HepG2 (cell line): ENCODE measurements at regions not wholly inside any gene's neighbourhood (a gene's known extent, or its start where the extent isn't known, plus 50 kb on each side); places are given as distances from the start of the nearest gene placed in this dataset.

ENCODE experiments used
- CBX2 ChIP-seq, 2 experiments: fragments of 200-600 bp in 1 of 2; sonication (generic); formaldehyde crosslinking in 1 of 2; IDR thresholded peaks; 2 replicates each; pipeline versions ENCODE4 v1.7.0 to v1.8.1; 2018 to 2022; ENCODE audit warnings: low read depth in 2 of 2, low read length in 1 of 2, mild to moderate bottlenecking in 1 of 2, missing genetic modification reagents in 1 of 2
- CCDC6 ChIP-seq: sonication (generic); formaldehyde crosslinking; IDR thresholded peaks from 2 replicates; pipeline ENCODE4 v1.8.1; 2022; ENCODE audit warnings: mild to moderate bottlenecking, missing genetic modification reagents, moderate library complexity
- CREM ChIP-seq, 2 experiments: sonication (generic) in 1 of 2; formaldehyde crosslinking in 1 of 2; IDR thresholded peaks; 2 replicates each; pipeline versions ENCODE4 v1.4.0 to v1.6.1; 2016 to 2020; ENCODE audit warnings: antibody characterized with exemption in 1 of 2, mild to moderate bottlenecking in 1 of 2, missing genetic modification reagents in 1 of 2
- ELF4 ChIP-seq: sonication (generic); formaldehyde crosslinking; IDR thresholded peaks from 2 replicates; pipeline ENCODE4 v1.5.0; 2020; ENCODE audit warnings: missing genetic modification reagents, mild to moderate bottlenecking, moderate library complexity, borderline replicate concordance
- FOXA1 ChIP-seq, 2 experiments: fragments of 450-650 bp in 1 of 2; sonication (generic) in 1 of 2; formaldehyde crosslinking in 1 of 2; IDR thresholded peaks; 2 replicates each; pipeline versions ENCODE4 v1.4.0 to v1.6.1; 2016 to 2020; ENCODE audit warnings: missing genetic modification reagents in 1 of 2
- GTF2F1 ChIP-seq: fragments of 150-350 bp; IDR thresholded peaks from 2 replicates; pipeline ENCODE4 v1.6.1; 2014; ENCODE audit warnings: low read length
- JUN ChIP-seq: sonication (generic); formaldehyde crosslinking; IDR thresholded peaks from 2 replicates; pipeline ENCODE4 v1.4.0; 2020; ENCODE audit warnings: mild to moderate bottlenecking, missing genetic modification reagents
- NKX3-1 ChIP-seq: sonication (generic); formaldehyde crosslinking; IDR thresholded peaks from 2 replicates; pipeline ENCODE4 v1.5.0; 2020; ENCODE audit warnings: missing genetic modification reagents
- SRY ChIP-seq: sonication (generic); formaldehyde crosslinking; IDR thresholded peaks from 2 replicates; pipeline ENCODE4 v1.8.0; 2022; ENCODE audit warnings: mild to moderate bottlenecking, missing genetic modification reagents
- ZC3H13 ChIP-seq: sonication (generic); formaldehyde crosslinking; IDR thresholded peaks from 2 replicates; pipeline ENCODE4 v1.8.1; 2023; ENCODE audit warnings: mild to moderate bottlenecking, missing genetic modification reagents, moderate library complexity
- ZFAT ChIP-seq: sonication (generic); formaldehyde crosslinking; conservative IDR thresholded peaks from 2 replicates; pipeline ENCODE4 v1.8.1; 2023; ENCODE audit warnings: missing genetic modification reagents, inconsistent platforms
- ZIK1 ChIP-seq: sonication (generic); formaldehyde crosslinking; IDR thresholded peaks from 2 replicates; pipeline ENCODE4 v1.5.0; 2020; ENCODE audit warnings: mild to moderate bottlenecking, low read depth, missing genetic modification reagents, borderline replicate concordance
- ZNF20 ChIP-seq: sonication (generic); formaldehyde crosslinking; IDR thresholded peaks from 2 replicates; pipeline ENCODE4 v1.4.0; 2020; ENCODE audit warnings: mild to moderate bottlenecking, moderate library complexity, missing genetic modification reagents
- ZNF30 ChIP-seq: sonication (generic); formaldehyde crosslinking; IDR thresholded peaks from 2 replicates; pipeline ENCODE4 v1.5.0; 2020; ENCODE audit warnings: mild to moderate bottlenecking, missing genetic modification reagents
- ZNF841 ChIP-seq: sonication (generic); formaldehyde crosslinking; IDR thresholded peaks from 2 replicates; pipeline ENCODE4 v1.8.1; 2023; ENCODE audit warnings: missing genetic modification reagents, borderline replicate concordance
- ZNF891 ChIP-seq: sonication (generic); formaldehyde crosslinking; IDR thresholded peaks from 2 replicates; pipeline ENCODE4 v1.5.0; 2020; ENCODE audit warnings: mild to moderate bottlenecking, missing genetic modification reagents
- ZSCAN21 ChIP-seq: sonication (generic); formaldehyde crosslinking; IDR thresholded peaks from 2 replicates; pipeline ENCODE4 v1.8.0; 2022; ENCODE audit warnings: mild to moderate bottlenecking, missing genetic modification reagents, moderate library complexity, borderline replicate concordance
- TF ChIP-seq, protein P1 (sequence below), 2 experiments: fragments of 450-650 bp in 1 of 2; sonication (generic) in 1 of 2; formaldehyde crosslinking; IDR thresholded peaks; 2 replicates each; pipeline versions ENCODE4 v1.5.0 to v1.8.0; 2020 to 2022; ENCODE audit warnings: mild to moderate bottlenecking in 1 of 2, missing genetic modification reagents in 1 of 2
- TF ChIP-seq, protein P2 (sequence below): sonication (generic); formaldehyde crosslinking; IDR thresholded peaks from 2 replicates; pipeline ENCODE4 v1.4.0; 2020; ENCODE audit warnings: missing genetic modification reagents, low read depth, mild to moderate bottlenecking, borderline replicate concordance
- TF ChIP-seq, protein P3 (sequence below): sonication (generic); formaldehyde crosslinking; IDR thresholded peaks from 2 replicates; pipeline ENCODE4 v1.5.1; 2020; ENCODE audit warnings: missing genetic modification reagents, mild to moderate bottlenecking, borderline replicate concordance
- TF ChIP-seq, protein P4 (sequence below): sonication (generic); formaldehyde crosslinking; IDR thresholded peaks from 2 replicates; pipeline ENCODE4 v1.4.0; 2020; ENCODE audit warnings: missing genetic modification reagents
- TF ChIP-seq, protein P5 (sequence below): sonication (generic); formaldehyde crosslinking; IDR thresholded peaks from 2 replicates; pipeline ENCODE4 v1.8.0; 2022; ENCODE audit warnings: missing genetic modification reagents, mild to moderate bottlenecking, moderate library complexity, borderline replicate concordance
- TF ChIP-seq, protein P6 (sequence below): sonication (generic); formaldehyde crosslinking; conservative IDR thresholded peaks from 2 replicates; pipeline ENCODE4 v1.4.0; 2020; ENCODE audit warnings: missing genetic modification reagents

DNA sequence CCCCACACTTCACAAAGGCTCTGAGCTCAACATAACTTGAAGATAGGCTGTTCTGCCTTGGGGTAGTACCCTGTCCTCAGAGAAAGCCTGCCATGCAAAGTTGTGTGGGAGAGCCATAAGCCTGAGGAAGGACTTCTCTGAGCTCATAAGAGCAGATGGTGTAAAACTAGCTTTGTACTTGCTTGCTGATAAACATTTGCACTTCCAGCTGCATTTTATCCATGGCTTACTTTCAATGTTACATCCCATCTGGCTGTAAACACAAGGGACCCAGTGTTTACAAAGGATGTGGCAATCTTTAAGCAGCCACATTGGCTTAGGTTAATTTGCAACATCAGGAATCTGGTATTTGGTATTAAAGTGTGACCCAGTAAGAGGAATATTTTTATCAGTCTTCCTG lies 258.1 kb downstream of the IPO8 start (continued):
- TF ChIP-seq, protein P1, sequence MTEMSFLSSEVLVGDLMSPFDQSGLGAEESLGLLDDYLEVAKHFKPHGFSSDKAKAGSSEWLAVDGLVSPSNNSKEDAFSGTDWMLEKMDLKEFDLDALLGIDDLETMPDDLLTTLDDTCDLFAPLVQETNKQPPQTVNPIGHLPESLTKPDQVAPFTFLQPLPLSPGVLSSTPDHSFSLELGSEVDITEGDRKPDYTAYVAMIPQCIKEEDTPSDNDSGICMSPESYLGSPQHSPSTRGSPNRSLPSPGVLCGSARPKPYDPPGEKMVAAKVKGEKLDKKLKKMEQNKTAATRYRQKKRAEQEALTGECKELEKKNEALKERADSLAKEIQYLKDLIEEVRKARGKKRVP (CRISPR knock-in tag; IDR thresholded peaks at IDR 0.05) = no peak
- no peak for TF ChIP-seq ZNF20 (CRISPR knock-in tag)
- TF ChIP-seq, protein P2, sequence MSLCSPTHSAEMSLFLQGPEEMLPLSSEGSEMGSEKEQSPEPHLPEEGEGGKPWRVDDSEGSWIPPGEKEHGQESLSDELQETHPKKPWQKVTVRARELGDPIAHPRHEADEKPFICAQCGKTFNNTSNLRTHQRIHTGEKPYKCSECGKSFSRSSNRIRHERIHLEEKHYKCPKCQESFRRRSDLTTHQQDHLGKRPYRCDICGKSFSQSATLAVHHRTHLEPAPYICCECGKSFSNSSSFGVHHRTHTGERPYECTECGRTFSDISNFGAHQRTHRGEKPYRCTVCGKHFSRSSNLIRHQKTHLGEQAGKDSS (CRISPR knock-in tag) = no peak
- no peak for TF ChIP-seq CREM (IDR thresholded peaks at IDR 0.05)
- TF ChIP-seq CREM (CRISPR knock-in tag; IDR thresholded peaks at IDR 0.05) = no peak
- TF ChIP-seq, protein P3, sequence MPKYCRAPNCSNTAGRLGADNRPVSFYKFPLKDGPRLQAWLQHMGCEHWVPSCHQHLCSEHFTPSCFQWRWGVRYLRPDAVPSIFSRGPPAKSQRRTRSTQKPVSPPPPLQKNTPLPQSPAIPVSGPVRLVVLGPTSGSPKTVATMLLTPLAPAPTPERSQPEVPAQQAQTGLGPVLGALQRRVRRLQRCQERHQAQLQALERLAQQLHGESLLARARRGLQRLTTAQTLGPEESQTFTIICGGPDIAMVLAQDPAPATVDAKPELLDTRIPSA = no peak
- TF ChIP-seq ZFAT (CRISPR knock-in tag) = no peak
- no peak for TF ChIP-seq FOXA1 (IDR thresholded peaks at IDR 0.05)
- TF ChIP-seq FOXA1 (CRISPR knock-in tag; IDR thresholded peaks at IDR 0.05) = peak; percentile 82
- TF ChIP-seq CCDC6 (CRISPR knock-in tag) = no peak
- no peak for TF ChIP-seq ZC3H13
- no peak for TF ChIP-seq JUN (CRISPR knock-in tag)
- no peak for TF ChIP-seq ZNF841 (CRISPR knock-in tag)
- TF ChIP-seq CBX2 (IDR thresholded peaks at IDR 0.05; ENCODE audit: low read depth, low read length) = no peak
- no peak for TF ChIP-seq CBX2 (CRISPR knock-in tag; IDR thresholded peaks at IDR 0.05; ENCODE audit: low read depth)
- no peak for TF ChIP-seq SRY
- TF ChIP-seq ELF4 (CRISPR knock-in tag) = no peak
- TF ChIP-seq, protein P4, sequence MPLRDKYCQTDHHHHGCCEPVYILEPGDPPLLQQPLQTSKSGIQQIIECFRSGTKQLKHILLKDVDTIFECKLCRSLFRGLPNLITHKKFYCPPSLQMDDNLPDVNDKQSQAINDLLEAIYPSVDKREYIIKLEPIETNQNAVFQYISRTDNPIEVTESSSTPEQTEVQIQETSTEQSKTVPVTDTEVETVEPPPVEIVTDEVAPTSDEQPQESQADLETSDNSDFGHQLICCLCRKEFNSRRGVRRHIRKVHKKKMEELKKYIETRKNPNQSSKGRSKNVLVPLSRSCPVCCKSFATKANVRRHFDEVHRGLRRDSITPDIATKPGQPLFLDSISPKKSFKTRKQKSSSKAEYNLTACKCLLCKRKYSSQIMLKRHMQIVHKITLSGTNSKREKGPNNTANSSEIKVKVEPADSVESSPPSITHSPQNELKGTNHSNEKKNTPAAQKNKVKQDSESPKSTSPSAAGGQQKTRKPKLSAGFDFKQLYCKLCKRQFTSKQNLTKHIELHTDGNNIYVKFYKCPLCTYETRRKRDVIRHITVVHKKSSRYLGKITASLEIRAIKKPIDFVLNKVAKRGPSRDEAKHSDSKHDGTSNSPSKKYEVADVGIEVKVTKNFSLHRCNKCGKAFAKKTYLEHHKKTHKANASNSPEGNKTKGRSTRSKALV (CRISPR knock-in tag) = no peak
- TF ChIP-seq ZIK1 (CRISPR knock-in tag) = no peak
- TF ChIP-seq ZNF891 (CRISPR knock-in tag) = no peak
- no peak for TF ChIP-seq ZNF30 (CRISPR knock-in tag)
- TF ChIP-seq ZSCAN21 (CRISPR knock-in tag) = no peak
- TF ChIP-seq, protein P5, sequence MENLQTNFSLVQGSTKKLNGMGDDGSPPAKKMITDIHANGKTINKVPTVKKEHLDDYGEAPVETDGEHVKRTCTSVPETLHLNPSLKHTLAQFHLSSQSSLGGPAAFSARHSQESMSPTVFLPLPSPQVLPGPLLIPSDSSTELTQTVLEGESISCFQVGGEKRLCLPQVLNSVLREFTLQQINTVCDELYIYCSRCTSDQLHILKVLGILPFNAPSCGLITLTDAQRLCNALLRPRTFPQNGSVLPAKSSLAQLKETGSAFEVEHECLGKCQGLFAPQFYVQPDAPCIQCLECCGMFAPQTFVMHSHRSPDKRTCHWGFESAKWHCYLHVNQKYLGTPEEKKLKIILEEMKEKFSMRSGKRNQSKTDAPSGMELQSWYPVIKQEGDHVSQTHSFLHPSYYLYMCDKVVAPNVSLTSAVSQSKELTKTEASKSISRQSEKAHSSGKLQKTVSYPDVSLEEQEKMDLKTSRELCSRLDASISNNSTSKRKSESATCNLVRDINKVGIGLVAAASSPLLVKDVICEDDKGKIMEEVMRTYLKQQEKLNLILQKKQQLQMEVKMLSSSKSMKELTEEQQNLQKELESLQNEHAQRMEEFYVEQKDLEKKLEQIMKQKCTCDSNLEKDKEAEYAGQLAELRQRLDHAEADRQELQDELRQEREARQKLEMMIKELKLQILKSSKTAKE (CRISPR knock-in tag) = no peak
- no peak for TF ChIP-seq NKX3-1 (CRISPR knock-in tag)
- no peak for TF ChIP-seq GTF2F1
- TF ChIP-seq, protein P6, sequence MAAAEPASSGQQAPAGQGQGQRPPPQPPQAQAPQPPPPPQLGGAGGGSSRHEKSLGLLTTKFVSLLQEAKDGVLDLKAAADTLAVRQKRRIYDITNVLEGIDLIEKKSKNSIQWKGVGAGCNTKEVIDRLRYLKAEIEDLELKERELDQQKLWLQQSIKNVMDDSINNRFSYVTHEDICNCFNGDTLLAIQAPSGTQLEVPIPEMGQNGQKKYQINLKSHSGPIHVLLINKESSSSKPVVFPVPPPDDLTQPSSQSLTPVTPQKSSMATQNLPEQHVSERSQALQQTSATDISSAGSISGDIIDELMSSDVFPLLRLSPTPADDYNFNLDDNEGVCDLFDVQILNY = no peak
